ENCODE measurements at regions not wholly inside any gene's neighbourhood (a gene's known extent, or its start where the extent isn't known, plus 50 kb on each side); places are given as distances from the start of the nearest gene placed in this dataset.

DNA sequence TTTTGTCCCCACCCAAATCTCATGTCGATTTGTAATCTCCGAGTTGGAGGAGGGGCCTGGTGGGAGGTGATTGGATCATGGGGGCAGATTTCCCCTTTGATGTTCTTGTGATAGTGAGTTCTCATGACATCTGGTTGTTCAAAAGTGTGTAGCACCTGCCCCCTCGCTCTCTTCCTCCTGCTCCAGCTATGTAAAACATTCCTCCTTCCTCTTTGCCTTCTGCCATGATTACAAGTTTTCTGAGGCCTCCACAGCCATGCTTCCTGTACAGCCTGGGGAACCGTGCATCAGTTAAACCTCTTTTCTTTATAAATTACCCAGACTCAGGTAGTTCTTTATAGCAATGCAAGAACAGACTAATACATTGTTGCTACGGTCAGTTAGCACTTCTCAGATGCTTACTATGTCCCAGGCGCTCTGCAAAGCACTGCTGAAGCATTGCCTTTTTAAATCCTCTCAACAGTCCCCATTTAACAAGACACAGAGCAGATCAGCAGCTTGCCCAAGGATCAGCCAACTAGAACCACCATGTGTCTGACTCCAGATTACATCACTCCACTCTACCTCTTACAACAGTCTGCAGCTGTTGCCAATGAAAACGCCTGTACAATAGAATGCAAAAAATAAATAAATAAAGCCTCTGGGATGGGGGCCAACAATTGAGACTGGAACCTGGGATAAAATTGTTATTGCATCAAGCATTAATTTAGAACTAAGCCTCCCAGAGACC is 52.4 kb upstream of the USP1 start:
- no peaks in the 10 kb centered on the region for H3K9me3 ChIP-seq (replicated peaks; ENCODE audit: control insufficient read depth, insufficient read depth, low read length)
- BruUV-seq (replicated peaks), result no TSS peak
- TF ChIP-seq, protein P1, sequence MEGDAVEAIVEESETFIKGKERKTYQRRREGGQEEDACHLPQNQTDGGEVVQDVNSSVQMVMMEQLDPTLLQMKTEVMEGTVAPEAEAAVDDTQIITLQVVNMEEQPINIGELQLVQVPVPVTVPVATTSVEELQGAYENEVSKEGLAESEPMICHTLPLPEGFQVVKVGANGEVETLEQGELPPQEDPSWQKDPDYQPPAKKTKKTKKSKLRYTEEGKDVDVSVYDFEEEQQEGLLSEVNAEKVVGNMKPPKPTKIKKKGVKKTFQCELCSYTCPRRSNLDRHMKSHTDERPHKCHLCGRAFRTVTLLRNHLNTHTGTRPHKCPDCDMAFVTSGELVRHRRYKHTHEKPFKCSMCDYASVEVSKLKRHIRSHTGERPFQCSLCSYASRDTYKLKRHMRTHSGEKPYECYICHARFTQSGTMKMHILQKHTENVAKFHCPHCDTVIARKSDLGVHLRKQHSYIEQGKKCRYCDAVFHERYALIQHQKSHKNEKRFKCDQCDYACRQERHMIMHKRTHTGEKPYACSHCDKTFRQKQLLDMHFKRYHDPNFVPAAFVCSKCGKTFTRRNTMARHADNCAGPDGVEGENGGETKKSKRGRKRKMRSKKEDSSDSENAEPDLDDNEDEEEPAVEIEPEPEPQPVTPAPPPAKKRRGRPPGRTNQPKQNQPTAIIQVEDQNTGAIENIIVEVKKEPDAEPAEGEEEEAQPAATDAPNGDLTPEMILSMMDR (IDR thresholded peaks at IDR 0.05; ENCODE audit: extremely low read depth in 1 of 2, insufficient read depth in 1 of 2, low read depth in 1 of 2, low read length in 2 of 2), result no peak
- TF ChIP-seq POLR2A (IDR thresholded peaks at IDR 0.05; ENCODE audit: low read depth, low read length) (no peak), GATA2 (IDR thresholded peaks at IDR 0.05; ENCODE audit: insufficient read depth, insufficient read length, low read depth, low read length) (no peak), EZH2 (IDR thresholded peaks at IDR 0.05; ENCODE audit: borderline replicate concordance, low read depth, low read length, severe bottlenecking) (no peak), MYC (IDR thresholded peaks at IDR 0.05; ENCODE audit: low read depth, low read length) (no peak), JUN (IDR thresholded peaks at IDR 0.05; ENCODE audit: borderline replicate concordance, insufficient read depth, insufficient read length, low read depth) (no peak), FOS (IDR thresholded peaks at IDR 0.05; ENCODE audit: borderline replicate concordance, insufficient read depth, low read length) (no peak)
- TF ChIP-seq, protein P2, sequence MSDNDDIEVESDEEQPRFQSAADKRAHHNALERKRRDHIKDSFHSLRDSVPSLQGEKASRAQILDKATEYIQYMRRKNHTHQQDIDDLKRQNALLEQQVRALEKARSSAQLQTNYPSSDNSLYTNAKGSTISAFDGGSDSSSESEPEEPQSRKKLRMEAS (IDR thresholded peaks at IDR 0.05; ENCODE audit: insufficient read depth, insufficient read length), result no peak
- H3K36me3 ChIP-seq (ENCODE audit: control insufficient read depth in 2 of 2, extremely low read depth in 1 of 2, insufficient read depth in 2 of 2, low read length in 2 of 2), result no peaks in the 10 kb centered on the region
- intact Hi-C loops (cut with micrococcal nuclease) (no loop called here), dilution Hi-C loops (cut with MboI; ENCODE audit: extremely low pct_ligation_motif_present, low sequenced_read_pairs) (no loop called here)
- no peak overlapping the region for H3K27ac ChIP-seq (ENCODE audit: insufficient read depth, low read depth, low read length)
- no peaks in the 10 kb centered on the region for H3K9me1 ChIP-seq (replicated peaks; ENCODE audit: control insufficient read depth, extremely low read depth, insufficient read depth, low read length)
- H3K4me1 ChIP-seq (ENCODE audit: control insufficient read depth, extremely low read depth, insufficient read depth, low read length), result no peaks in the 10 kb centered on the region
- no peaks in the 10 kb centered on the region for H4K20me1 ChIP-seq (replicated peaks; ENCODE audit: control insufficient read depth, extremely low read depth, insufficient read depth, low read length)
- no peak overlapping the region for H3K9ac ChIP-seq (replicated peaks; ENCODE audit: extremely low read depth, insufficient read depth, low read length)
- H3K79me2 ChIP-seq (ENCODE audit: control insufficient read depth, insufficient read depth, low read length), result no peaks in the 10 kb centered on the region
- no peak overlapping the region for H3K4me3 ChIP-seq (replicated peaks in 1 of 3; ENCODE audit: insufficient read depth in 1 of 3, low read depth in 1 of 3, low read length in 3 of 3)
- no peak overlapping the region for H2AFZ ChIP-seq (ENCODE audit: low read depth, low read length)
- H3K4me2 ChIP-seq (ENCODE audit: insufficient read depth, low read length), result no peak overlapping the region
- FAIRE-seq (no peak), DNase-seq (ENCODE audit: low read depth, low spot score) (peak; percentile 60)
- ChIA-PET POLR2A (no interaction called here), CTCF (no interaction called here)
- H3K27me3 ChIP-seq (ENCODE audit: control insufficient read depth in 2 of 2, insufficient read depth in 2 of 2, low read length in 2 of 2), result no peaks in the 10 kb centered on the region
